HCT116 (cell line): ENCODE measurements at regions not wholly inside any gene's neighbourhood (a gene's known extent, or its start where the extent isn't known, plus 50 kb on each side); places are given as distances from the start of the nearest gene placed in this dataset.

ENCODE experiments used
- ATAC-seq: fragments of 200-7000 bp; cut with Tn5 transposase; 2 replicates; pipeline ENCODE4 v1.9.1; 2020; ENCODE audit warnings: mild to moderate bottlenecking, moderate library complexity
- BruUV-seq: library from RNA; stranded (reverse); fragments of 400-500 nt; replicated peaks from 2 replicates; lab custom pipeline; 2021; lab: Mats Ljungman, UMichigan
- CTCF ChIA-PET: fragments of 300-600 bp; sonication (Branson Sonifier 250); formaldehyde crosslinking; loops from one replicate; lab custom pipeline; 2021; ENCODE audit warnings: antibody characterized with exemption; lab: Charles Lee
- POLR2A ChIA-PET: fragments of 300-600, 350-600 bp; sonication (Branson Sonifier 250); formaldehyde crosslinking; loops from one replicate; lab custom pipeline; 2021; ENCODE audit warnings: antibody characterized with exemption; lab: Charles Lee
- RAD21 ChIA-PET, 2 experiments: fragments of 300-600 bp; sonication (Branson Sonifier 250); formaldehyde crosslinking; loops; one replicate each; lab custom pipeline; 2023; ENCODE audit warnings: low total read pairs in 2 of 2; ENCODE audit not compliant: uncharacterized antibody in 2 of 2, unreplicated experiment in 2 of 2, low non-redundant PET in 1 of 2; lab: Charles Lee
- DNase-seq: peaks from one replicate; pipeline ENCODE4 v3.0.0-alpha.2; 2010; ENCODE audit warnings: low read depth, low spot score
- H2AFZ ChIP-seq: fragments of 200-600 bp; shearing (Covaris generic), sonication (generic); 2 replicates; pipeline ENCODE4 v1.6.1; 2017; ENCODE audit warnings: low read depth, mixed run types, mixed read lengths, antibody characterized with exemption, low read length; ENCODE audit not compliant: poor library complexity, severe bottlenecking
- H3K27ac ChIP-seq: 2 replicates; pipeline ENCODE4 v1.5.1; 2012; ENCODE audit warnings: low read depth, low read length
- H3K27me3 ChIP-seq: fragments of 200-600 bp; sonication (generic); 2 replicates; pipeline ENCODE4 v1.6.1; 2016; ENCODE audit warnings: mixed run types, low read length, mixed read lengths; ENCODE audit not compliant: insufficient read depth
- H3K36me3 ChIP-seq, 2 experiments: fragments of 200-500 bp in 1 of 2; fragments of 200-600 bp in 1 of 2; sonication (Bioruptor generic) in 1 of 2; sonication (generic) in 1 of 2; 2 replicates each; pipeline versions ENCODE4 v1.5.1 to v1.6.1; 2014 to 2016; ENCODE audit warnings: low read length in 2 of 2, inconsistent platforms in 1 of 2, mixed read lengths in 1 of 2, mixed run types in 1 of 2; ENCODE audit not compliant: insufficient read depth in 2 of 2, control insufficient read depth in 1 of 2
- H3K4me1 ChIP-seq, 2 experiments: fragments of 200-600 bp in 1 of 2; sonication (generic) in 1 of 2; 2 replicates each; pipeline versions ENCODE4 v1.5.1 to v1.6.1; 2012 to 2017; ENCODE audit warnings: low read length in 2 of 2, inconsistent platforms in 1 of 2, mild to moderate bottlenecking in 1 of 2, mixed read lengths in 1 of 2, mixed run types in 1 of 2, moderate library complexity in 1 of 2; ENCODE audit not compliant: insufficient read depth in 2 of 2, control insufficient read depth in 1 of 2
- H3K4me2 ChIP-seq: fragments of 200-600 bp; sonication (generic); 2 replicates; pipeline ENCODE4 v1.6.1; 2017; ENCODE audit warnings: mixed run types, low read length, mixed read lengths
- H3K4me3 ChIP-seq, 2 experiments: fragments of 200-600 bp in 1 of 2; sonication (generic) in 1 of 2; replicated peaks in 1 of 2; 2 replicates each; pipeline ENCODE4 v1.5.1; 2011 to 2016; ENCODE audit warnings: low read length in 2 of 2, control low read depth in 1 of 2, low read depth in 1 of 2, mild to moderate bottlenecking in 1 of 2, mixed read lengths in 1 of 2, mixed run types in 1 of 2
- H3K79me2 ChIP-seq: fragments of 200-600 bp; sonication (generic); 2 replicates; pipeline ENCODE4 v1.6.1; 2017; ENCODE audit warnings: mild to moderate bottlenecking, mixed run types, low read length, moderate library complexity, mixed read lengths; ENCODE audit not compliant: insufficient read depth
- H3K9ac ChIP-seq: fragments of 200-600 bp; sonication (generic); 2 replicates; pipeline ENCODE4 v1.6.1; 2016; ENCODE audit warnings: low read length, mixed read lengths
- H3K9me2 ChIP-seq: fragments of 200-600 bp; sonication (generic), shearing (Covaris generic); 2 replicates; pipeline ENCODE4 v1.6.1; 2017; ENCODE audit warnings: mixed run types, mild to moderate bottlenecking, moderate library complexity; ENCODE audit not compliant: insufficient read depth
- H3K9me3 ChIP-seq, 2 experiments: fragments of 200-500 bp in 1 of 2; fragments of 200-600 bp in 1 of 2; sonication (Bioruptor generic) in 1 of 2; sonication (generic) in 1 of 2; 2 replicates each; pipeline ENCODE4 v1.6.1; 2014 to 2017; ENCODE audit warnings: low read length in 2 of 2, mixed read lengths in 2 of 2, inconsistent platforms in 1 of 2, low read depth in 1 of 2, mild to moderate bottlenecking in 1 of 2, mixed run types in 1 of 2, moderate library complexity in 1 of 2; ENCODE audit not compliant: control insufficient read depth in 1 of 2, insufficient read depth in 1 of 2
- H4K20me1 ChIP-seq: fragments of 200-600 bp; sonication (generic), shearing (Covaris generic); 2 replicates; pipeline ENCODE4 v1.6.1; 2017; ENCODE audit warnings: mixed run types, mild to moderate bottlenecking, moderate library complexity; ENCODE audit not compliant: insufficient read depth
- CBX3 ChIP-seq: IDR thresholded peaks from 2 replicates; pipeline ENCODE4 v1.6.1; 2012; ENCODE audit warnings: low read depth
- CTCF ChIP-seq, 3 experiments: fragments of 200-600 bp in 1 of 3; sonication (generic) in 1 of 3; IDR thresholded peaks in 2 of 3; conservative IDR thresholded peaks in 1 of 3; 2 replicates each; pipeline ENCODE4 v1.5.1; 2012 to 2017; ENCODE audit warnings: low read depth in 2 of 3, low read length in 2 of 3, antibody characterized with exemption in 1 of 3, borderline replicate concordance in 1 of 3, control low read depth in 1 of 3, mild to moderate bottlenecking in 1 of 3, mixed read lengths in 1 of 3, mixed run types in 1 of 3, moderate library complexity in 1 of 3; ENCODE audit not compliant: insufficient read depth in 1 of 3
- EGR1 ChIP-seq: IDR thresholded peaks from 2 replicates; pipeline ENCODE4 v1.6.1; 2012; ENCODE audit warnings: low read depth
- ELF1 ChIP-seq: IDR thresholded peaks from 2 replicates; pipeline ENCODE4 v1.6.1; 2012; ENCODE audit warnings: low read depth, borderline replicate concordance
- EZH2 ChIP-seq: fragments of 200-600 bp; sonication (generic); IDR thresholded peaks from 2 replicates; pipeline ENCODE4 v1.6.1; 2017; ENCODE audit warnings: antibody characterized with exemption, mixed run types
- EZH2phosphoT487 ChIP-seq: fragments of 200-600 bp; IDR thresholded peaks from 2 replicates; pipeline ENCODE4 v1.6.1; 2018; ENCODE audit warnings: antibody characterized with exemption, borderline replicate concordance
- FOSL1 ChIP-seq: IDR thresholded peaks from 2 replicates; pipeline ENCODE4 v1.6.1; 2012; ENCODE audit warnings: low read depth
- JUND ChIP-seq: IDR thresholded peaks from 2 replicates; pipeline ENCODE4 v1.6.1; 2012
- POLR2A ChIP-seq: IDR thresholded peaks from 2 replicates; pipeline ENCODE4 v1.7.0; 2011; ENCODE audit warnings: borderline replicate concordance; ENCODE audit not compliant: insufficient read depth, insufficient read length; ENCODE audit errors: extremely low read depth
- POLR2AphosphoS5 ChIP-seq: IDR thresholded peaks from 2 replicates; pipeline ENCODE4 v1.6.1; 2011; ENCODE audit warnings: mild to moderate bottlenecking, low read depth, low read length, moderate library complexity
- RAD21 ChIP-seq: IDR thresholded peaks from 2 replicates; pipeline ENCODE4 v1.6.1; 2012; ENCODE audit warnings: low read depth, mild to moderate bottlenecking
- REST ChIP-seq: IDR thresholded peaks from 2 replicates; pipeline ENCODE4 v1.6.1; 2012; ENCODE audit warnings: low read depth
- SIN3A ChIP-seq: IDR thresholded peaks from 2 replicates; pipeline ENCODE4 v1.6.1; 2012; ENCODE audit warnings: low read depth
- YY1 ChIP-seq: IDR thresholded peaks from 2 replicates; pipeline ENCODE4 v1.6.1; 2011; ENCODE audit warnings: low read length, low read depth, moderate library complexity, mild to moderate bottlenecking; ENCODE audit not compliant: insufficient replicate concordance; ENCODE audit errors: extremely low read depth
- ZFX ChIP-seq: fragments of 450-650 bp; IDR thresholded peaks from 2 replicates; pipeline ENCODE4 v1.6.1; 2017
- ZNF274 ChIP-seq: fragments of 200-500 bp; sonication (Bioruptor generic); IDR thresholded peaks from 2 replicates; pipeline ENCODE4 v1.6.1; 2014; ENCODE audit warnings: mild to moderate bottlenecking, low read depth, low read length, inconsistent platforms
- intact Hi-C: fragments of 100-400 bp; cut with micrococcal nuclease; formaldehyde crosslinking; loops from 2 replicates; pipeline ENCODE4 v1.10.0; 2022
- TF ChIP-seq, protein P1 (sequence below): IDR thresholded peaks from 2 replicates; pipeline ENCODE4 v1.6.1; 2011; ENCODE audit warnings: mild to moderate bottlenecking, low read length, moderate library complexity; ENCODE audit not compliant: insufficient replicate concordance; ENCODE audit errors: extremely low read depth

GRCh38 chr7:68507668-68508067, 1090.6 kb upstream of the AUTS2 start:
- BruUV-seq, result no TSS peak
- CTCF ChIA-PET, result no interaction called here
- no peak overlapping the region for H3K9ac ChIP-seq

More at GRCh38 chr7:68507668-68508067, 1090.6 kb upstream of the AUTS2 start:
- POLR2A ChIA-PET, result no interaction called here
- H3K79me2 ChIP-seq, result no peaks in the 10 kb centered on the region
- no peaks in the 10 kb centered on the region for H3K4me1 ChIP-seq
- RAD21 ChIA-PET, result no interaction called here
- no peaks in the 10 kb centered on the region for H4K20me1 ChIP-seq
- H3K27ac ChIP-seq, result no peak overlapping the region
- H3K4me2 ChIP-seq, result no peak overlapping the region
- H2AFZ ChIP-seq, result no peak overlapping the region
- no peaks in the 10 kb centered on the region for H3K27me3 ChIP-seq
- H3K36me3 ChIP-seq, result no peaks in the 10 kb centered on the region
- no peak for ATAC-seq
- TF ChIP-seq POLR2AphosphoS5, result no peak
- no peak for TF ChIP-seq REST
- no peak for TF ChIP-seq FOSL1
- TF ChIP-seq ZFX, result no peak
- no peak for TF ChIP-seq SIN3A
- TF ChIP-seq EGR1, result no peak
- TF ChIP-seq POLR2A, result no peak
- TF ChIP-seq EZH2, result no peak
- no peak for TF ChIP-seq YY1
- TF ChIP-seq CTCF (IDR thresholded peaks at IDR 0.05 in 2 of 3, conservative IDR thresholded peaks at IDR 0.05 in 1 of 3; ENCODE audit: borderline replicate concordance in 1 of 3, insufficient read depth in 1 of 3, low read depth in 2 of 3, low read length in 2 of 3), result no peak
- no peak for TF ChIP-seq ELF1
- TF ChIP-seq, protein P1, sequence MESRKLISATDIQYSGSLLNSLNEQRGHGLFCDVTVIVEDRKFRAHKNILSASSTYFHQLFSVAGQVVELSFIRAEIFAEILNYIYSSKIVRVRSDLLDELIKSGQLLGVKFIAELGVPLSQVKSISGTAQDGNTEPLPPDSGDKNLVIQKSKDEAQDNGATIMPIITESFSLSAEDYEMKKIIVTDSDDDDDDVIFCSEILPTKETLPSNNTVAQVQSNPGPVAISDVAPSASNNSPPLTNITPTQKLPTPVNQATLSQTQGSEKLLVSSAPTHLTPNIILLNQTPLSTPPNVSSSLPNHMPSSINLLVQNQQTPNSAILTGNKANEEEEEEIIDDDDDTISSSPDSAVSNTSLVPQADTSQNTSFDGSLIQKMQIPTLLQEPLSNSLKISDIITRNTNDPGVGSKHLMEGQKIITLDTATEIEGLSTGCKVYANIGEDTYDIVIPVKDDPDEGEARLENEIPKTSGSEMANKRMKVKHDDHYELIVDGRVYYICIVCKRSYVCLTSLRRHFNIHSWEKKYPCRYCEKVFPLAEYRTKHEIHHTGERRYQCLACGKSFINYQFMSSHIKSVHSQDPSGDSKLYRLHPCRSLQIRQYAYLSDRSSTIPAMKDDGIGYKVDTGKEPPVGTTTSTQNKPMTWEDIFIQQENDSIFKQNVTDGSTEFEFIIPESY, result no peak
- no peak for TF ChIP-seq EZH2phosphoT487
- TF ChIP-seq RAD21, result no peak
- TF ChIP-seq JUND, result no peak
- TF ChIP-seq ZNF274, result no peak
- TF ChIP-seq CBX3, result no peak
- H3K9me2 ChIP-seq, result no peaks in the 10 kb centered on the region
- intact Hi-C loops, result no loop called here
- DNase-seq, result no peak
- H3K4me3 ChIP-seq, result no peak overlapping the region
- peaks cover 6 to 31% of the 10 kb centered on the region in 2 experiments; a peak in 2 of 4 replicates for H3K9me3 ChIP-seq
